Hepatocyte (in vitro differentiated cells): ENCODE measurements at regions not wholly inside any gene's neighbourhood (a gene's known extent, or its start where the extent isn't known, plus 50 kb on each side); places are given as distances from the start of the nearest gene placed in this dataset.

ENCODE experiments used
- EZH2 ChIP-seq: fragments of 200-600 bp; sonication (generic); IDR thresholded peaks from 2 replicates; pipeline ENCODE4 v1.6.1; 2016; ENCODE audit warnings: antibody characterized with exemption, mild to moderate bottlenecking, borderline replicate concordance
- TF ChIP-seq, protein P1 (sequence below): fragments of 200-600 bp; sonication (generic); IDR thresholded peaks from 2 replicates; pipeline ENCODE4 v1.5.1; 2016; ENCODE audit warnings: antibody characterized with exemption, mild to moderate bottlenecking; ENCODE audit not compliant: poor library complexity

DNA sequence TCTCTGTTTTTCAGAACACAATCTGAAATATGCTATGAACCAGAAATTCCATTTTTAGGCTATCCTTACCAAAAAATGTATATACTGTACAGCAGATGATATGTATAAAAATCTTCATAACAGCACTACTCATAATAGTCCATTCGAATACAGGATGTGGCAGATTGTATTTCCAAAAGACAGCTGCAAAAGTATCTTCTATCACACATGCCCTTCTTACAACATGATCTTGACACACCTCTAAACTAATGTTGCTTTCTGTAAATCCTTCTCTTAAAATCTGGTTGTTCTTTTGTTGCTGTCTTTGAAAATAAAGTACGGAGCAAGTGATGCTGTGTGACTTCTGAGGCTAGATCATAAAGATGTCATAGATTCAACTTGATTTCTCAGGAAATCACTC, 409.9 kb upstream of the LUZP2 start:
- TF ChIP-seq, protein P1, sequence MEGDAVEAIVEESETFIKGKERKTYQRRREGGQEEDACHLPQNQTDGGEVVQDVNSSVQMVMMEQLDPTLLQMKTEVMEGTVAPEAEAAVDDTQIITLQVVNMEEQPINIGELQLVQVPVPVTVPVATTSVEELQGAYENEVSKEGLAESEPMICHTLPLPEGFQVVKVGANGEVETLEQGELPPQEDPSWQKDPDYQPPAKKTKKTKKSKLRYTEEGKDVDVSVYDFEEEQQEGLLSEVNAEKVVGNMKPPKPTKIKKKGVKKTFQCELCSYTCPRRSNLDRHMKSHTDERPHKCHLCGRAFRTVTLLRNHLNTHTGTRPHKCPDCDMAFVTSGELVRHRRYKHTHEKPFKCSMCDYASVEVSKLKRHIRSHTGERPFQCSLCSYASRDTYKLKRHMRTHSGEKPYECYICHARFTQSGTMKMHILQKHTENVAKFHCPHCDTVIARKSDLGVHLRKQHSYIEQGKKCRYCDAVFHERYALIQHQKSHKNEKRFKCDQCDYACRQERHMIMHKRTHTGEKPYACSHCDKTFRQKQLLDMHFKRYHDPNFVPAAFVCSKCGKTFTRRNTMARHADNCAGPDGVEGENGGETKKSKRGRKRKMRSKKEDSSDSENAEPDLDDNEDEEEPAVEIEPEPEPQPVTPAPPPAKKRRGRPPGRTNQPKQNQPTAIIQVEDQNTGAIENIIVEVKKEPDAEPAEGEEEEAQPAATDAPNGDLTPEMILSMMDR: no peak
- TF ChIP-seq EZH2: no peak
